H1 (cell line): ENCODE measurements at regions not wholly inside any gene's neighbourhood (a gene's known extent, or its start where the extent isn't known, plus 50 kb on each side); places are given as distances from the start of the nearest gene placed in this dataset.
A peak's percentile ranks its signal among the peaks of the same experiment; 100 is the strongest.

Source experiments
- CTCF ChIA-PET: fragments of 300-600 bp; sonication (Branson Sonifier 250); formaldehyde crosslinking; loops from one replicate; lab custom pipeline; 2021; ENCODE audit not compliant: partially characterized antibody; lab: Charles Lee
- POLR2A ChIA-PET: fragments of 300-600 bp; sonication (Branson Sonifier 250); formaldehyde crosslinking; loops from one replicate; lab custom pipeline; 2021; ENCODE audit warnings: inconsistent platforms; ENCODE audit not compliant: partially characterized antibody; lab: Charles Lee
- DNase-seq, 2 experiments: peaks; one replicate each; pipeline versions ENCODE4 v3.0.0 to v3.0.0-alpha.2; 2010 to 2022; ENCODE audit warnings: low spot score in 2 of 2, low read depth in 1 of 2, mixed read lengths in 1 of 2
- FAIRE-seq: peaks from 2 replicates; lab custom pipeline; 2011; peaks lifted over from hg19 to GRCh38; lab: Jason Lieb, UNC
- H2AFZ ChIP-seq: 2 replicates; pipeline ENCODE4 v1.8.1; 2012; ENCODE audit warnings: low read length, inconsistent platforms
- H2AK5ac ChIP-seq: 2 replicates; pipeline ENCODE4 v1.6.1; 2013; ENCODE audit warnings: low read depth, low read length
- H2BK120ac ChIP-seq: replicated peaks from 2 replicates; pipeline ENCODE3; 2013; ENCODE audit warnings: low read depth, low read length, inconsistent platforms
- H2BK12ac ChIP-seq: 2 replicates; pipeline ENCODE4 v1.6.1; 2013; ENCODE audit warnings: low read depth, low read length
- H2BK15ac ChIP-seq: 2 replicates; pipeline ENCODE4 v1.6.1; 2013; ENCODE audit warnings: low read length
- H2BK20ac ChIP-seq: 2 replicates; pipeline ENCODE4 v1.6.1; 2013; ENCODE audit warnings: low read length
- H2BK5ac ChIP-seq: 2 replicates; pipeline ENCODE4 v1.6.1; 2013; ENCODE audit warnings: low read depth, low read length
- H3K14ac ChIP-seq: 2 replicates; pipeline ENCODE4 v1.6.1; 2013; ENCODE audit warnings: inconsistent platforms; ENCODE audit not compliant: insufficient read length
- H3K18ac ChIP-seq: 2 replicates; pipeline ENCODE4 v1.6.1; 2013; ENCODE audit warnings: low read length; ENCODE audit errors: extremely low read depth
- H3K23ac ChIP-seq: 2 replicates; pipeline ENCODE4 v1.6.1; 2013; ENCODE audit warnings: inconsistent platforms; ENCODE audit not compliant: insufficient read length
- H3K23me2 ChIP-seq: 2 replicates; pipeline ENCODE4 v1.6.1; 2013; ENCODE audit warnings: low read depth, low read length
- H3K27ac ChIP-seq: 2 replicates; pipeline ENCODE4 v1.6.1; 2011; ENCODE audit warnings: low read depth, low read length, inconsistent platforms
- H3K27me3 ChIP-seq, 4 experiments: replicated peaks in 1 of 4; 1 replicate in 1 of 4; 2 replicates in 3 of 4; pipeline versions ENCODE4 v1.6.1 to v1.8.1; 2011 to 2013; ENCODE audit warnings: low read length in 3 of 4, mild to moderate bottlenecking in 3 of 4, inconsistent platforms in 2 of 4, mixed read lengths in 2 of 4, moderate library complexity in 1 of 4; ENCODE audit not compliant: control insufficient read depth in 3 of 4, insufficient read depth in 3 of 4; ENCODE audit errors: extremely low read depth in 1 of 4
- H3K36me3 ChIP-seq, 4 experiments: 2 replicates each; pipeline versions ENCODE4 v1.6.1 to v1.8.1; 2011 to 2013; ENCODE audit warnings: mild to moderate bottlenecking in 4 of 4, low read length in 3 of 4, moderate library complexity in 2 of 4, control low read depth in 1 of 4, inconsistent platforms in 1 of 4; ENCODE audit not compliant: insufficient read depth in 4 of 4, control insufficient read depth in 2 of 4
- H3K4ac ChIP-seq: replicated peaks from 2 replicates; pipeline ENCODE3; 2013; ENCODE audit warnings: low read length, low read depth, mixed read lengths, inconsistent platforms; ENCODE audit not compliant: insufficient read length
- H3K4me1 ChIP-seq, 4 experiments: replicated peaks in 1 of 4; 1 replicate in 1 of 4; 2 replicates in 3 of 4; pipeline versions ENCODE4 v1.6.1 to v1.8.1; 2011 to 2013; ENCODE audit warnings: low read length in 3 of 4, inconsistent platforms in 2 of 4, mixed read lengths in 1 of 4; ENCODE audit not compliant: insufficient read depth in 4 of 4, control insufficient read depth in 3 of 4
- H3K4me2 ChIP-seq, 2 experiments: 2 replicates each; pipeline versions ENCODE4 v1.6.1 to v1.8.1; 2011 to 2013; ENCODE audit warnings: low read depth in 2 of 2, low read length in 2 of 2, control low read depth in 1 of 2, inconsistent platforms in 1 of 2, mild to moderate bottlenecking in 1 of 2; ENCODE audit not compliant: insufficient read depth in 1 of 2
- H3K4me3 ChIP-seq, 4 experiments: fragments of 200-600, 300-600 bp in 1 of 4; sonication (generic), shearing (Covaris generic), sonication (Bioruptor Twin) in 1 of 4; 2 replicates each; pipeline versions ENCODE4 v1.5.1 to v1.8.1; 2011 to 2016; ENCODE audit warnings: low read length in 4 of 4, low read depth in 3 of 4, control low read depth in 2 of 4, inconsistent platforms in 2 of 4, mild to moderate bottlenecking in 2 of 4, mixed read lengths in 1 of 4, moderate library complexity in 1 of 4; ENCODE audit not compliant: insufficient read depth in 2 of 4; ENCODE audit errors: extremely low read depth in 1 of 4
- H3K56ac ChIP-seq: replicated peaks from 2 replicates; pipeline ENCODE3; 2013; ENCODE audit warnings: low read depth, mild to moderate bottlenecking, mixed read lengths, low read length, inconsistent platforms; ENCODE audit not compliant: insufficient read length
- H3K79me1 ChIP-seq: 2 replicates; pipeline ENCODE4 v1.6.1; 2013; ENCODE audit warnings: low read depth, low read length, control low read depth
- H3K79me2 ChIP-seq, 2 experiments: 2 replicates each; pipeline versions ENCODE4 v1.6.1 to v1.8.1; 2012 to 2013; ENCODE audit warnings: low read length in 2 of 2, mild to moderate bottlenecking in 2 of 2, inconsistent platforms in 1 of 2; ENCODE audit not compliant: insufficient read depth in 2 of 2, control insufficient read depth in 1 of 2
- H3K9ac ChIP-seq, 4 experiments: replicated peaks in 1 of 4; 1 replicate in 1 of 4; 2 replicates in 3 of 4; pipeline versions ENCODE4 v1.6.1 to v1.8.1; 2011 to 2013; ENCODE audit warnings: low read depth in 3 of 4, low read length in 3 of 4, control low read depth in 2 of 4, mild to moderate bottlenecking in 2 of 4, moderate library complexity in 2 of 4, inconsistent platforms in 1 of 4; ENCODE audit errors: extremely low read depth in 1 of 4
- H3K9me3 ChIP-seq, 2 experiments: 2 replicates each; pipeline versions ENCODE4 v1.6.1 to v1.8.1; 2012 to 2013; ENCODE audit warnings: mild to moderate bottlenecking in 2 of 2, moderate library complexity in 2 of 2, control low read depth in 1 of 2, inconsistent platforms in 1 of 2, low read depth in 1 of 2, low read length in 1 of 2, mixed read lengths in 1 of 2; ENCODE audit not compliant: insufficient read depth in 2 of 2
- H4K20me1 ChIP-seq, 2 experiments: replicated peaks in 1 of 2; 2 replicates each; pipeline versions ENCODE3 to v1.8.1; 2011 to 2013; ENCODE audit warnings: inconsistent platforms in 2 of 2, low read length in 2 of 2, mild to moderate bottlenecking in 1 of 2; ENCODE audit not compliant: insufficient read depth in 2 of 2, control insufficient read depth in 1 of 2
- H4K5ac ChIP-seq: 2 replicates; pipeline ENCODE4 v1.6.1; 2013; ENCODE audit warnings: low read length, low read depth, mixed read lengths, inconsistent platforms; ENCODE audit not compliant: insufficient read length
- H4K8ac ChIP-seq: 2 replicates; pipeline ENCODE4 v1.8.0; 2013; ENCODE audit warnings: mild to moderate bottlenecking, moderate library complexity, low read length, inconsistent platforms; ENCODE audit not compliant: insufficient read depth; ENCODE audit errors: extremely low read depth
- H4K91ac ChIP-seq: replicated peaks from 2 replicates; pipeline ENCODE3; 2013; ENCODE audit warnings: low read length, mixed read lengths, inconsistent platforms; ENCODE audit not compliant: insufficient read length
- BRCA1 ChIP-seq: IDR thresholded peaks from 2 replicates; pipeline ENCODE4 v1.6.1; 2012; ENCODE audit warnings: low read depth, low read length, improper control_type of control experiment
- JUN ChIP-seq: IDR thresholded peaks from 2 replicates; pipeline ENCODE4 v1.6.1; 2011; ENCODE audit warnings: low read depth, mild to moderate bottlenecking, improper control_type of control experiment, low read length
- MAFK ChIP-seq: IDR thresholded peaks from 2 replicates; pipeline ENCODE4 v1.6.1; 2012; ENCODE audit warnings: low read depth, mild to moderate bottlenecking, improper control_type of control experiment, low read length
- POLR2AphosphoS5 ChIP-seq: IDR thresholded peaks from 2 replicates; pipeline ENCODE4 v1.6.1; 2011; ENCODE audit warnings: low read depth, low read length
- WGBS, 2 experiments: shearing (Covaris generic) in 1 of 2; methylation state at CpG; one replicate each; pipeline versions ENCODE4 v1.1.6 to v1.1.7; 2013 to 2015; ENCODE audit warnings: low lambda C conversion rate in 2 of 2, mixed read lengths in 2 of 2, inconsistent platforms in 1 of 2, low coverage in 1 of 2, missing lambda C conversion rate in 1 of 2; ENCODE audit not compliant: insufficient replicate concordance in 2 of 2, insufficient coverage in 1 of 2, insufficient read length in 1 of 2; ENCODE audit errors: extremely low coverage in 1 of 2, missing lambda C conversion rate in 1 of 2; 5-methylcytosine and 5-hydroxymethylcytosine counted together

GRCh38 chr5:165914456-165914855, 2377.0 kb upstream of the WWC1 start:
- no peak for FAIRE-seq

More at GRCh38 chr5:165914456-165914855, 2377.0 kb upstream of the WWC1 start:
- no peak overlapping the region for H3K9ac ChIP-seq
- H2BK12ac ChIP-seq = no peak overlapping the region
- no peaks in the 10 kb centered on the region; a peak in 1 of 8 replicates for H3K36me3 ChIP-seq
- H2BK120ac ChIP-seq = no peak overlapping the region
- H2AFZ ChIP-seq = no peak overlapping the region
- no peak overlapping the region for H2AK5ac ChIP-seq
- H2BK20ac ChIP-seq = no peak overlapping the region
- H3K9me3 ChIP-seq = no peaks in the 10 kb centered on the region
- H3K27ac ChIP-seq = no peak overlapping the region
- CTCF ChIA-PET = interaction anchor here (0.7 kb wide), 1 partner anchor 84 kb away, joined by 3 read pairs; no protein-coding TSS in a partner anchor
- no peaks in the 10 kb centered on the region for H3K27me3 ChIP-seq
- no peak overlapping the region for H4K91ac ChIP-seq
- no peak overlapping the region for H3K4ac ChIP-seq
- H4K5ac ChIP-seq = no peak overlapping the region
- no peaks in the 10 kb centered on the region for H3K23me2 ChIP-seq
- no peak overlapping the region for H2BK15ac ChIP-seq
- H3K79me2 ChIP-seq = no peaks in the 10 kb centered on the region
- H3K23ac ChIP-seq = no peak overlapping the region
- no peaks in the 10 kb centered on the region for H3K79me1 ChIP-seq
- H3K56ac ChIP-seq = no peak overlapping the region
- no peaks in the 10 kb centered on the region for H3K4me1 ChIP-seq
- TF ChIP-seq JUN (no peak), BRCA1 (no peak), MAFK (peak; percentile 69; the same call in 1 of the 2 replicates), POLR2AphosphoS5 (no peak)
- H4K8ac ChIP-seq = no peak overlapping the region
- no peak overlapping the region for H3K4me2 ChIP-seq
- 96% methylated on average over 6 of the region's 6 CpGs; no CpG with 5 or more reads in 1 of the 2 experiments for WGBS, 2 experiments
- H3K14ac ChIP-seq = no peak overlapping the region
- H4K20me1 ChIP-seq = no peaks in the 10 kb centered on the region
- no peak overlapping the region for H3K18ac ChIP-seq
- H2BK5ac ChIP-seq = no peak overlapping the region
- H3K4me3 ChIP-seq = no peak overlapping the region
- POLR2A ChIA-PET = no interaction called here
- DNase-seq = no peak
